DMS114 treated with DMSO at 0.1 percent for 48 hours (cell line): ENCODE measurements at regions not wholly inside any gene's neighbourhood (a gene's known extent, or its start where the extent isn't known, plus 50 kb on each side); places are given as distances from the start of the nearest gene placed in this dataset.

ENCODE experiments used
- DNase-seq: peaks from one replicate; lab custom pipeline; 2025; ENCODE audit not compliant: unreplicated experiment; lab: John Stamatoyannopoulos, UW

DNA sequence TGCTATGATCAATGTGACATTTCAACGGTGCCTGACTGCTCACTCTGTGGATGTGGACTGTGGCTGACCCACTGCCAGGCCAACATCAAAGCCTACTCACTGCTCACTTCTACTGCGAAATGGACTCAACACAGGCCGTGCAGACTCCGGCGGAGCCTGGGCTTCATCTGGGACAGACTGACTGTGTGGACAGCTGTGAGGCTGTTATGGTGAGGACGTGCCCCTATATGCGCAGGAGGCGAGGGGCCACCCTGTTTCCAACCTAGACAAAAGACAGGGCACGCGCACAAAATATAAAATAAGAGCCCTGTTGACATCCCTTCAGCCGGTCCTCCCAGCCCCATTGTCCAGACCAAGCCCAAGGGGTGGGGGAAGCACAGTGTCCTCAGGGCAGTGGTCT is 514.4 kb upstream of the RAB6C start:
- no peak for DNase-seq

DNA sequence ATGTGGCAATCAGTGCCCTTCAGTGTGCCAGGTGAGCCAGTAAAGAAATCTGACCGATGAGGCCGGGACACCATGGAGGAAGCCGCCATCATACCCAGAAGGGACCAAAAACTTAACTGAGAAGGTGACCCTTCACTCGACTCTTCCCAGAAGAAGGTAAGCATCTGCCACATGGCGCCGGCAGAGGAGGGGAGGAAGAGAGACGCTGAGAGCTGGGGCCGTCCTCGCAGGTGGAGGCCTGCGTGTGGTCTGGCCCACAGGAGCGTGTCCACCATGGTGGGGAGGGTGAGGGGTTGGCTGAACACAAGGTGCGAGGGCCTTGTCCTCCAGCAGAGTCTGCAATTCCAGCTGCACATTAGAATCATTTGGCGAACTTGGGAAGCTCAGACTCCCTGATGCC is 513.1 kb upstream of the RAB6C start:
- no peak for DNase-seq

DNA sequence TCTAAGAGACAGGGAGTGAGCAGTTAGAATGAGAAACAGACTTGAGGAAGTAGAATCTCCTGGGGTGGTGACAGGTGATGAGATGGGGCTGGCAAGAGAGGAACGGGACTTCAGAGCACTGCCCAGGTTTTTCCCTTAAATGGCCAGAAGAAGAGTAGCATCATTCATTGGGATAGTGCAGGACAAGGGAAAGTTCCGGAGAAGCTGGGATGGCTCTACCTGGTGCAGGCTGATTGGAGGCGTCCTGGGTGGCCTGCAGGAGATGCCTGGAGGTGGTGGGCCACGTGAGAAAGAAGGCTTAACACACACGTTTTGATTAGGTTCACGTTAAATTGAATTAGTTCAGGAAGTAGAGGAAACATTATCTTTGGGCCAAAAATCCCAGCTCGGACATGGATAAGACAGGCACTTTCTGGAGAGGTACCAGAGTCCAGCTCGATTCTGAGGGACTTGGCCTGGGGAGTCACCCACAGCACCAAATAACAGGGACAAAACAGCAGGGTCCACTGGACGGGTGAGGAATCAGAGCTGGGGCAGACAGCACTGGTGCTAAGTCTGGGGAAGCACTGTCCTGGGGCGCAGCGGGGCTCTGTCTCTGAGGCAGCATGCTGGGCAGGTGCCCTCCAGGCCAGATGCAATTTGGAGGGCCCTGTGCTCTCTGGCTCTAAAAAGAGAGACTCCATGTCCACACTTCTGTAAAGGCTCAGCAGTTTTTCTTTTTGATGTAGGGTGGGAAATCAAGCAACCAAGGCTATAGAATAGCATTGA is 512.3 kb upstream of the RAB6C start:
- DNase-seq: no peak

DNA sequence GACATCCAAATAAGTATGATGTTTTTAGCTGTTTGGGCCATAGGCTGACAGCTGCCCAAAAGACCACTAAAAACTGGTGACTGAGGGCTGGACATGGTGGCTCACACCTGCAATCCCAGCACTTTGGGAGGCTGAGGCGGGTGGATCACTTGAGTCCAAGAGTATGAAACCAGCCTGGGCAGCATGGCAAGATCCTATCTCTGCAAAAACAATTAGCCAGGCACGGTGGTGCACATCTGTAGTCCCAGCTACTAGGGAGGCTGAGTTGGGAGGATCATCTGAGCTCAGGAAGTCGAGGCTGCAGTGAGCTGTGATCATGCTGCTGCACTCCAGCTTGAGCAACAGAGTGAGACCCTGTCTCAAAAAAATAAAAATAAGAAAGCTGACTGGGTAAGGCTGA is 511.5 kb upstream of the RAB6C start:
- DNase-seq: no peak

DNA sequence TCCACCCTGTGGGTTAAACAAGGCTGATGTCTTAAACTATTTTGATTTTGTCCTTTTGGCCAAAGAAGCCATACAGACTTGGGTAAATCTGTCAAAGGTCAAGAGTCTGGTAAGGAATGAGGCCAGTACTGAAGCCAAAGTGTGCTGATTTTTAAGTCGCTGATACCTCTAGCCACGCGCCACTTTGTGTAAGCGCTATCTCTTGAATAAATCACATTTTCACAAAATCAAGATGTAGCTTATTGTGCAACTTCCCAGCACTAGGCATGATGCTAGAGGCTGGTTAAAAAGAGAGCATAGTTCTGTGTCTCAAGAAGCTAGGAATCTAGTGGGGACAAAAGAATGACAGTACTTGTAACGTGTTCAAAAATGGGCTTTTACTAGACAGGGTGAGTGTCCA is 510.6 kb upstream of the RAB6C start:
- DNase-seq: no peak

DNA sequence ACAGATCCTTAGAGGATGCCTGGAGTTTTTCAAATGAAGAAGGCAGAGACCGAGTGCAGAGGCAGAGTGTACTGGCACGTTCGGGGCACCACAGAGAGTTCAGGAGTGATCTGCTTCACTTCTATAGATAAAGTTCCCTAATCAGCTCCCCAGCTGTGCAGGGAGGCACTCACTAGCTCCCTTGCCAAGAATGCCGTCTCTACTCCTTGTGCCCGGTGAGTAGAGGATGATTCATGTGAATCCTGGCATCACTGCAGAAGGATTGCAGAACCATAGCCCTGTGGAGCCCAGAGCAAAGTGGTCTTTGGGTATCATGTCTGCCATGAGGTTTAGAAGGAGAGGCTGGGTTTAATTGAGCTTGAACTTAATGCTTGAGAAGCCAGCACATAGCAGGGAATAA is 510.1 kb upstream of the RAB6C start:
- no peak for DNase-seq

DNA sequence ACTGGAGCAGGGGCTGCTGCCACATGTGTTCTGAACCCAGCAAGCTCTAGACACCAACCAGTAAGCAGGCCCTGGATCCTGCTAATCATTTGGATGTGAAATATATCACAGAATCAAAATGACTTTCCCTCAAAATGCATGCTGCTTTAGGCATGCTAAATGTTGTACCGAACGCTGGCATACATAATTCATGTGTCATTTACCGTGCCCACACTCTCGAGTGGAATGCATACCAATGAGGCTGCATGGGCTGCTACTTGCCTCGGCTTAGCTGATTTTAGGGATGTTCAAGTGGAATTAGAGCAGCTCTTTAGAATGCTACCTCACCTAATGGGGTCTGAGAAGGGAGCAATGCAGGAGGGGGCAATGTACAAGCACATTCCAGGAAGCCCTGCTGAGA is 509.6 kb upstream of the RAB6C start:
- DNase-seq: no peak

DNA sequence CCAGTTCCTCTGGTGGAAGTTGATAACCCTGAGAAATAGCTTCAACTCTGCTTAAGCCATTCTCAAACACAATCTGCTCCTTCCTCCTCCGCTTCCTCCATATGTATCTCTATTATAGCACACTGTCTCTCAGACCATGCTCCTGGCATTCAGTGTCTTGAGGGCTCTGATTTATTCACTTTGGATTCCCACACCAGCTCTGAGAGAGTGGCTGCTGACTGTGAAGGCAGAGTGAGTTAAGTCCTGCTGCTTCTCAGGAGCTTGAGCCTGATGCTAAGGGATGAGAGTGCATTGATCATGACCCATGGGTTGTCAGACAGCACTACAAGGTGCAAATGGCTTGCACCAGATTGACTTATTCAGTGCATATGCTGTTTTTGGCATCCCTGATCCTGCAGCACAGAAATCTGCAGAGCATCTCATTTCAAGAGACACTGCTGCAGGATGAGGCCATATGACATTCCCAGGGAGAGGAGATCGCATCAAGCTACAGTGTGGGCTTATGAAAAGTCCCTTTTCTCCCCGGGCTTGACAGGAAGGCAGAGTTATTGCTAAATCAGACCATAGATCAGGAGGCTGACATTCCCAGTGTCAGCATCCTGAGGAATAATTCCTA is 500.5 kb upstream of the RAB6C start:
- no peak for DNase-seq

DNA sequence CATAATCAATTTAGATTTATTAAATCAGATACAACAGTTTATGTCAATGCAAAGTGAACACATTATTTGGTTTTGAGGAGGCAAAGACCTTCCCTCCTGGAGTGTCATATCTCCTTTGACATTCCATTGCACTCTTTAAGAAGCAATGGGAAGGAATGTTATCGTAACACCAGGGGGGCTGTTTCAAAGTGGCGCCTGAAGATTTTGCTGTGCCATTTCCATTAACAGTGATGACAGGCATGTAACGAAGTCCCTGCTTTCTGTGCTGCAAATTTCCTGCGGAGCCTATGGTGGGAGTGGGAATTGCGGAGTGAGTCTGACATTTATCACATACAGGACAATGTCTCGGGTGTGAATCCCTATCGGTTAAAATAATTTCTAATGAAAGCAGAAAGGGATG is 499.6 kb upstream of the RAB6C start:
- no peak for DNase-seq

DNA sequence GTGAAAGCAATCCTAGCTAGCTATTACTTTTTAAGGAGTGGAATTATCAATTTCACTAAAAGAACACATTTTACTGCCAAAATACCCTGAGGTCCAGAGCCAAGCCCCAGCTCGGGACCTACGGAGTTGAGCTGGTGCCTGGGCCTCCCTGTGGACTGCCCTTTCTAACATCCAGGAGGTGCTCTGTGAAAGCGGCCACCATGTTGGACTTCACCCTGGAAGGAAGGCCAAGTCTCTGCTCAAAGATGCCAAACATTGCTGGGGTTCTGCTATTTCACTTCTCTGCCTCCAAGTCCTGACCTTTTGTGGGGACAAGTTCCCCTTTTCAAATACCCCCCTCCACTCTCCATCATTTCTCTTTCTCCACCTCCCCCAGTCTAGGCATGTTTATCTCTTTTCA is 498.7 kb upstream of the RAB6C start:
- no peak for DNase-seq

DNA sequence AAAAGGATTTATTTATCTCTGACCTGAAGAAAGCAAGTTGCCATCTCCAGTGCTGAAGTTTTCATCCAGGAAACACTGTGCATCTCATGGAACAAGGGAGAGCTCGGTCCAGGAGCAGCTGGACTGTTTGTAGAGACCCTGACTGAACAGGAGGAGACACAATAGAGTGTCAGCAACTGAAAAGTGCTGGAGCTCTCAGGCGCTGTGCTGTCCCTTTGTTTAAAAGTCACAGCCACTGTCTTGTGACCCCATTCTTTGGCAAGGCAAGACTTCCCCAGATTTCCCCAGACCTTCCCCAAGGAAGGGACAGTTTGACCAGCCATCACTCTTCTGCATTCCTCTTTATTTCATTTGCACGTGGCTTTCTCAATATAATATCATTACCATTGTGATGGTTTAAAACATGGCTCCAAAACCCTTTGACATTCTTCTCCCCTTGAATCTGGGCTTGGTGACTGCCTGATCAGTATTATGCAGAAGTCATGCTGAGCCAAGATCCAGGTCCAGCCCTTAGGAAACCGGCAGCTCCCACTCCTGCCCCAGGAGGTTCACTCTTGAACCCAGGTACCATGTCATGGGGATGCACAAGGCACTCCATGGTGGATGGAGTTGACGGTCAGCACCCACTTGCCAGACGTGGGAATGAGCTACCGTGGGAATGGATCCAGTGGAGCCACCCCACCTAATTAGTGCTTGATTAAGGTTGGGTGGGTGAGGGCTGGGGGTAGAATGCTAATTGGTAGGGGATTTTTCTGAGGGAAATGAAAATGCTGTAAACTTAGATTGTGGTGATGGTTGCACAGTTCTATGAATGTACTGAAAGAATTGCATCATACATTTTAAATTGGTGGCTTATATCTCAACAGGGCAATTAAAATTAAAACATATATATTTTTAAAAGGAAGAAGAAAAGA is 497.9 kb upstream of the RAB6C start:
- no peak for DNase-seq

DNA sequence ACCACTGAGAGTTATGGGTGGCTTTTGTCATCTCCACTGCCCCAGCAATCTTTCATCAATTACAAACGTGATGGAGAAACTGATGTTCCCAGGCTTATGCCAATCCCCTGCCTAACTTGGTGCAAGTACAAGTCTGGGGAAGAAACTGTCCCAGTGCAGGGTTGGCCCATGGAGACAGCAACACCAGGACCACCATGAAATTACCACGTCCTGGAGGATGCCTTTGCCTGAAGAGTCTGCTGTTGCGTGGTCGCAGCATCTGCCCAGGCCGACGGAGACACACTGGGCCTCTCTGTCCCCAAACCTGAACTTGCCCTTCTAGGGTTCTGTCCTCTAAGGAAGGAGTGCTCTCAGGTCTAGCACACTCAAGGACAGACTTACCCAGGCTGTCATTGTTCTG is 496.8 kb upstream of the RAB6C start:
- DNase-seq: no peak

DNA sequence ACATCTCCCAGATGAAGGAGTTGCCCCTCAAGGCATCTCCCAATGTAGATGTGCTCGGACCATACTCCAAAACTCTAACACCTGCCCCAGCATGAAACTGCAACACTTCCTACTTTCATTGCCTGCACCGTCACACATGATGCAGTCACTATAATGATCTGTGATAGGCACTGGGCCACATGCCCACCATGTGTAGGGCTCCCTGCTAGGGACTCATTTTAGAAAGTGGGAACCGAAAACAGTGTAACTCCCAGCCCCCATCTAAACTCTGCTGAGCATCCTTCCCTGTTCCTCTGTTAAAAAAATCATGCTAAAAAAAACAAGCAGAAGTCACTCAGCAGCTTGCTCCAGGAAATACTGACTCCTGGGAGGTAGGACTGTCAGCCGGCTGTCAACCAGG is 496.1 kb upstream of the RAB6C start:
- no peak for DNase-seq

DNA sequence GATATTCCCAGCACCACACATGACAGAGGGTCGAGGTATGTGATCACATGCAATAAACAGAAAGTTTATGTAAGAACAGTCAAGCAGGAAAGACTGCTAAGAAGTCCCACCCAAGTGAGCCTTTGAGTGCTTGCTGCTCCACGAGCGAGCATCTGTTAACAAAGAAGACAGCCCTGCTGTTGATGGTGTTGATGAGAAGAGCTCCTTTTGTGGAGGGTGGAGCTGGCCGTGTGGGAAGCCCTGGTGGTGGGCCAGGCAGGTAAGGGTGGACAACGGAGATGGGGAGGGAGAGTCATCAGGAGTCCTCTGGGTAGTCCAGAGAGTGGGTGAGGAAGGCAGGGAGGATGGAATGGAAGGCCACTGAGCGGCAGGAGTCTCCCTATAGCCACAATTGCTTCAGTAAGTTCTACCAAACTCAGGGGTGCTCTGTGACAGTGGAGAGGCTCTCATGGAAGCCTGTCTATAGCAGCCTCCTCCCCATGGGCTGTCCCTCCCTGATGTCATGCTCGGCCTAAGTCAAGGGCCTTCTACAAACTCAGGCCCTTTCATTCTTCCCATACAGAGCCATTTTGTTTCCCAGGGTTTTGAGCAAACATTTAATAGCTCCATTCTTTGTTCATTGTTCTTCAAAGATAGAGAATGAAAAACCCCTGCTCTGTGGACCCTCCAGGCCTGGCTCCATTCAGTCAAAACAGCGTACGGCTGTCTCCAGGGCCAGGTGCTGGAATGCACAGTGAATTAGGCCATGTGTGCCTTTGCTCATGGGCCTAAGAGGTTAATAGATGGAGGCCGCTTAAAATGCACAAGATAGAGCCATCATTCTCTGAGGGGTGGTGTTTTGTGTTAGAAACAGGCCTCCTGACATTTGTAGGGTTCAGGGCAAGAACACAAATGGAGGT is 494.2 kb upstream of the RAB6C start:
- no peak for DNase-seq

DNA sequence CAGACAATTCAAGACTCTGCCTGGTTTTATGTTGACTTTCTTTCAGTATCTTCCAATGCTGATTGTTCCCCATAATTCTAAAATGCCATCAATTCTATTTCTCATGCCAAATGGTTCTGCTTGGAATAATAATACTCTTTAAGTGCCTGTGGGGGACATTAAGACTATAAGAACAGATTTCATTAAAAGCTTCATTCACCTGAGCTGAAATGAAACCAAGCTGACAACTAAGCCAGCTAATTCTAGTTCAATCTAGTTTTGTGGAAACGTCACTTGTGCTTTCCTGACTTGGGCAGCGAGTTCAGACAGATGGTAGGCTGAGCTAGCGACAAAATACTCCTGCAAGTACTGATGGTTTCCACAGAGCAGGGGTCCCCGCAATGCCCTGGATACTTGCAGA is 491.1 kb upstream of the RAB6C start:
- no peak for DNase-seq

DNA sequence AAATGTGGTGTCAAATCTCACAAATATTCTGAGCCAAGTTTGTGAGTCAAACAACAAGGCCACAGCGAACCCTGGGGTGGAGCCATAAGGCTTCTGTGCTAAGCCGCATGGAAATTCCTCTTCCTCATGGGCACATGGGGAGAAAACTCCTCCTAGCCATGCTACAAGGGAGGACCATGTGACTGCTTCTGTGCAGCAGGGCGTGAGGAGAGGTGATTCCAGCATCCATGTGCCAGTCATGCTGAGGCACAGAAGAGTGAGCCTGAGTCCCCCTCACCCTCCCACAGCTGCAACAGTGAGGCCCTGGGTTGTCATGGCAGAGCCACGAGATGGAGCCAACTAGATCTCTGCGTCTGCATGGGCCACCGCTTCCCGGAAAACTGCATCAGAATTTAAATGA is 488.8 kb upstream of the RAB6C start:
- no peak for DNase-seq

DNA sequence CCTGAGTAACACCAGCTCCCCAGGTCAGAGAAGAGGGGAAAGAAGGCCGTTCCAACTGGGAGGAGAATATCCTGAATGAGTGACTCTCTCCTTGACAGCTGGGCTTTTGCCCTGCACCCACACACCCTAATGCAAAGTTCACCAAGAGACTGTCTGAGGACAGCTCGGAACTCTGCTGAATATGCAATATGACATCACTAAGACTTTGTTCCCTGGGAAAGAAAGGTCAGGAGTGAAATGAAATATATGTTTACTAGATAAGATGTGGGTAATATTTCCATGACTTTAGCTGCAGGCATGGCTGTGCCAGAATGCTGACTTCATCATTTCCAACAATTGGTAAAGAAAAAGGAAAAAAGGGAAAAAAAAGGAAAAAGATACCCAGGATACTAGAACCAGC is 488.2 kb upstream of the RAB6C start:
- DNase-seq: no peak

DNA sequence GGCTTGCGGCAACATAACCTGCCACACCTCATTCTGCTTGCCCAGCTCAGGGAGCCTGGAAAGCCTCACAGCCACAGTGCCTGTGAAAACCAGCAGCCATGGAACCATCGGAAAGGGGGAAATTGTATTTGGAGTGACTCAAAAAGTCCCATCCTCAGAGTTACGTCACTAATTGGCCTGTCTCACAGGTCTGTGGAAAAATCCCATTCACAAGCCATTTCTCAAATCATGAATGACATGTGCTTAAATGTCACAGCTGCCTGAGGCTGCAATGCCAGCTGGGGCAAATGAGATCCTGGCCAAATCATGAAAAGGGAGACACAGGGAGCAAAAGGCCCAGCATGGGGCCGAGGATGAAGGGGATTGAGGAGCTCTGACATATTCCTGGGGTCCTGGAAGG is 486.9 kb upstream of the RAB6C start:
- no peak for DNase-seq

DNA sequence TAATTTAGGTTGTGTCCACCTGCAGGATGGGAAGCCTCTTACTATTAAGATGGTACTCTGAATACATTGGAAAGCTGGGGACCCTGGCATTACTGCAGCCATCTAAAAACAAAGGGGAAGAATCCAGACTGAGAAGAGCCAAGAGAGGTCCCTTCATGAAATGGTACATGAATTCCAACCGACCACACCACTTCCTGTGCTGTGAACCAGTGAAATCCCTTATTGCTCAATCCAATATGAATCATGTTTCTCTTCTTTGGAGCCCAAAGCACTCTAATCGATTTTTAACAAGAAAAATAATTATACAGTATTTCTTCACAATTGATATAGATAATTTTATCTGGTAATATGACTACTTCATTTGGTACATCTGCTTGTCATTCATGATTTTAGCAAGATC is 479.7 kb upstream of the RAB6C start:
- DNase-seq: no peak

DNA sequence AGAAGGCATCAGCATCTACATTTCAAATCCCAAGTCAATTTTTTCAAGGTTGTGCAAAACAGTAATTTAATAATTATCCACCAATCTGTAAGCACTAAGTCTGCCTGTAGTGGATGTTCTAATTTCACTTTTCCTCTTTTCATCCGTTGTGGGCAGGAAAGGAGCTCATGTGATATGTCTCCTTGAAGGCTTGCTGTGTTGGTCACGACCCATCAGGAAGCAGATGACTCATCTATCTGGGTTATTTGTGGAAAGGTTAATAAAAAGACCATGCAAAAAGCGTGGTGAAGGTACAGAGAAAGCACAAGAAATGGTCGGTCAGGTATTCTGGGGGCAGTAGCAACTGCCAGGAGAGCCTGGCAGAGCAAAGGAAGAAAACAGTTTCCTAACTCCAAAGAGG is 476.7 kb upstream of the RAB6C start:
- DNase-seq: no peak

DNA sequence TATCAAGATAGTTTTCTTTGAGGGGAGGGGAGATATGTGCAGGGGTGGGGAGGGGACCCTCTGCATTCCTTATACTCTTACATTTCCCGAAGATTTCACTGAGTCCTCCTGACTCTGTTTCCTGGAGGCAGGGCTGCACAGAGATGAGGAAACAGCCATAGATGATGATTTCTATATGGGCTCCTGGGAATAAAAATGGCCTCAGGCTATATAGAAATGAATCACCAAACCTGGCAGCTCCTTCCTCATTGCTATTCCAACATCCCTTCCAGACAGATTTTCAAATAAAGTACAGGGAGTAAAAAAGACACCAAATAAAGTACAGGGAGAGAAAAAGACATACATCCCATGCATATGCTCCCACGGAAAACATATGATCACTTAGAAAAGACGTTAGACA is 474.8 kb upstream of the RAB6C start:
- DNase-seq: no peak
